ENCODE measurements at regions not wholly inside any gene's neighbourhood (a gene's known extent, or its start where the extent isn't known, plus 50 kb on each side); places are given as distances from the start of the nearest gene placed in this dataset.
"Not testable (repeated sequence)": the region's sequence is repeated elsewhere in the genome, so short reads cannot be mapped to it uniquely, and the experiment has no call there.

DNA sequence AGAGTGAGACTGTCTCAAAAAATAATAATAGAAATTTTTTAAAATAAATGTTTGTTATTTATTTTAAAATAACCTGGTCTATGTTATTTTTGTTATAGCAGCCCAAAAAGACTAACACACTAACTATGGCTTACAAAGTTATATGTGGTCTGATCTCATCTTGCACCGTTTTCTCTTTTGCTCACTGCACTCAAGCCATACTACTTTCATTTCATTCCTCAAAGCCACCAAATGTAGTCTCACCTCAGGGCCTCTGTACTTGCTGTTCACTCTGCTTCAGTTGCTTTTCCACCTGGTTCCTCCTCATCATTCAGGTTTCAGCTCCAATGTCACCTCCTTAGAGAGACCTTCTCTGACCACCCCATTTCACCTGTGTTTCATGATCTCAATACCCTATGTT, 55.2 kb upstream of the MDM1 start:
- DNase-seq (ENCODE audit: low read depth), result no peak

DNA sequence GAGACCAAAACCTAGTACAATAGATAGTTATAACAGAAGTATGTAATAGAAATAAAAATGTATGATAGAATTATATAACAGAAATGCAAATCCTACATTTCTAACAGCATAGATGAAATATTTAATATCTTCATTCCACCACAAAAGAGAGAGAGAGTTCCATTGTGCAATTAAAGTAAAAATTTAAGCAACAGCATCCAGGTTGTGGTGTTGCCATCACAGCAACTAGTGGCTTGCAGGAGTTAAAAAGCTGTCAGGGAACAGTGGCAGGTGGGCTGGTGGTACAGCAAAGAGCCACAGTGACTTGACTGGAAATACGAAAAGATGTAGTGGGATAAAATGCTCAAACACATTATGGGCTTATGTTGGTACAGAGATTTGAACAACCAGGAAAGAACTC, 57.1 kb upstream of the MDM1 start:
- no peak for DNase-seq (ENCODE audit: low read depth)

DNA sequence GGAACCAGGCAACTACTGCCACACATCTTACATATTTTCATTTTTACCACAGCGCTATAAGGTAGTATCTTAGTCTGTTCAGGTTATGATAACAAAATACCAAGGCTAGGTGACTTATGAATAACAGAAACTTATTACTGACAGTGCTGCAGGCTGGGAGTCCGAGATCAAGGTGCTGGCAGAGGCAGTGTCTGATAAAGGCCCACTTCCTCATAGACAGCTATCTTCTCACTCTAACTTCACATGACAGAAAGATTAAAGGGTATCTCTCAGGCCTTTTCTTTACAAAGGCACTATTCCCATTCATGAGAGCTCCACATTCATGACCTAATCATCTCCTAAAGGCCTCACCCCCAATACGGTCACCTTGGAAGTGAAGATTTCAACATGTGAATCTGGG, 59.8 kb upstream of the MDM1 start:
- DNase-seq (ENCODE audit: low read depth), result no peak

DNA sequence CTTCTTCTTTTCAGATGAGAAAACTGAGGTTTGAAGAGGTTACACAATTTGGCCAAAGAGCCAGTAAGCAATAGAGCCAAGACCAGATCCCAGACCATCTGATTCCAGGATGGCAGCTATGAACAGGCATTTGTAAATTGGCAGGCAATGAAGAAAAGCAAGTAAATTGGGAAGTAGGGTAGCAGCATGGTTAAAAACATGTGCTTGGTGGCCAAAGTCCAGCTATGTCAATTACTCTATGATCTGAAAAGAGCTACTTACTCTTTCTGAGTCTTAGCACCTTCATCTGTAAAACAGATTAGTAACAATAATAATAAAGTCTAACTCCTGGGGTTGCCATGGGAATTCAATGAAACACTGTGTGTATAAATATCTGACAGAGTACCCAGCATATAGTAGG, 60.2 kb upstream of the MDM1 start:
- no peak for DNase-seq (ENCODE audit: low read depth)

DNA sequence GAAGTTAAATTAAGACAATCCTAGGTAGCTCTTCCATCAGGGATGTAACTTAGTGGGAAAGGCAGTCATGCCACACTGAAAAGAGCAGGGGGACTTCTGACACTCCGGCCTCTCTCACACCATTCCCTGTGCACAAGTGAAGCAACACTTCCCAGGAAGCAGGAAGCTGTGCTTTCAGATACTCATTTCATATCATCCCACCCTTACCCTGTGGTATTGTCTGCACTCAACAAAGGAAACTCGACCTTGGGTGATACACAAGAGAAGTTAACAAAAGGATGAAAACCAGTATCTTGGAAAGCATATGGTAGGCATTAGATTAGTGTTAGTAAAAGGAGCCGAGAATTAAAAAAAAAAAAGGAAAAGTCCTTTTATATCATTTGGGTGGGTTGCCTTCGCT, 61.3 kb upstream of the MDM1 start:
- DNase-seq (ENCODE audit: low read depth), result no peak

DNA sequence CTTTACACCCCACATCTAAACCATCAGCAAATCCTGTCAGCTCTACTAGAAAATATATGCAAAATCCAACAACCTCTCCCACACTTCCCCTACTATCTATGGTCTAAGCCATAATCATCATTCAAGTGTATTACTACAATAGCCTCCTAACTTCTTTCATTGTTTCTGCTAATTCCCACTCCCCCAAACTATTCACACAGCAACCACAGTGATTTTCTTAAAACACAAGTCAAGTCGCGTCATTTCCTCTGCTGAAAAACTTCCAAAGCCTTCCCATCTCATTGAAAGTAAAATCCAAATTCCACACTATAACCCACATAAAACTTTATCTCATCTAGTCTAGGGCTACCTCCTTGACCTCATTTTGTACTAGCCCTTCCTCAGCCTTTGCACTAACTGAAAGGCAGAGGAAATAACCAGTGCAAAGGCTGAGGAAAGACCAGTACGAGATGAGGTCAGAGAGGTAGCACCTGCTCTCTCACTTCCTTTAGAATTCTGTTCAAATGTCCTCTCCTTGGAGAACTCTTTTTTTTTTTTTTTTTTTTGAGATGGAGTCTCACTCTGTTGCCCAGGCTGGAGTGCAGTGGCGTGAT, 65.5 kb upstream of the MDM1 start:
- no peak for DNase-seq (ENCODE audit: low read depth)

DNA sequence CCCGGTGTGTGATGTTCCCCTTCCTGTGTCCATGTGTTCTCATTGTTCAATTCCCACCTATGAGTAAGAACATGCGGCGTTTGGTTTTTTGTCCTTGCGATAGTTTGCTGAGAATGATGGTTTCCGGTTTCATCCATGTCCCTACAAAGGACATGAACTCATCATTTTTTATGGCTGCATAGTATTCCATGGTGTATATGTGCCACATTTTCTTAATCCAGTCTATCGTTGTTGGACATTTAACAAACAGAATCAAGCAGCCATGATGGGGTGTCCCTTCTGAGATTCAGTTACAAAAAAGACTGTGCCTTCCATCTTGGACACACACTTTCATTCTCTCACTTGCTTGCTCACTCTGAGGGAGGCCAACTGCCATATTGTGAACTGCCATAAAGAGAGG, 66.5 kb upstream of the MDM1 start:
- DNase-seq (ENCODE audit: low read depth), result not testable (repeated sequence)

DNA sequence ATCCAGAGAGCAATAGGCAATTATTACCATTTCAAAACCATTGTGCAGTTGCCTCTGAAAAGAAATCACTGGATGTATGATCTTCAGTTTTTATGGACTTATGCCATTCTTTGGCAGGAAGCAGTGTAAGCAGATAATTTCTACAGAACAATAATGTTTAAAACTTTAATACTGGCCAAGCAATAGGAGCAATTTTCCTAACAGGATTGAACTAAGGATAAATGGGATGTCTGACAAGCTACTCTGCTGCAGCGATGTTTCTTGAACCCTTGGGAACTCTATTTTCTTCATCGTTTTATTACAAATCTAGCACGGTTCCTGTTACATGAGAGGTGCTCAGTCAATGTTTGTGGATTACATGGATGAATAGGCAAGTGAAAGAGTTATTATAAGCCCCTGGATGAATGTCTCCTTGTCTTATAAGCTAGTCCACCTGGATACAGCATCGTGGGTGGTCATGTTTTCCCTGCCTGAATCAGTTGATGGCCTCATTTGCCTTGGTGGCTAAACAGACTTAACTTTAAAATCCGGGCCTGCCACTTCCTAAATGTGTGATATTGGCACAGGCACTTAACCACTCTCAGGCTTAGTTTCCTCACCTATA, 68.2 kb upstream of the MDM1 start:
- no peak for DNase-seq (ENCODE audit: low read depth)

DNA sequence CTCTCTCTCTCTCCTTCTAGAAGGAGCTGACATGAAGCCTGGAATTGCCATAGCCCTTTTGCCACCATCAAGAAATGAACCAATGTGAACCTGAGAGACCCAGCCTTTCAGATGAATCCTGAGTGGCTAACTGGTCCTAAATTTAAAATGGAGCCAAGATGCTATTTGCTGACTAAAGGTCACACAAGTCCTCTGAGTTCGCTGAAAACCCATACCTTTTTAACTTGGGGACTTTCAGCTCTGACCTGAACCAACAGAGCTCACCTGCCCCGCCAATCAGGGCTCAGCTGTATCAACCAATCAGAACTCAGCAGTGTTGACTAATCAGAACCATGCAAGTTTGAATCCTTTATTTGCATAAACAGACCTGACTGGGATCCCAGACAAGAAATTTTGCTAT, 70.3 kb upstream of the MDM1 start:
- DNase-seq (ENCODE audit: low read depth), result no peak

DNA sequence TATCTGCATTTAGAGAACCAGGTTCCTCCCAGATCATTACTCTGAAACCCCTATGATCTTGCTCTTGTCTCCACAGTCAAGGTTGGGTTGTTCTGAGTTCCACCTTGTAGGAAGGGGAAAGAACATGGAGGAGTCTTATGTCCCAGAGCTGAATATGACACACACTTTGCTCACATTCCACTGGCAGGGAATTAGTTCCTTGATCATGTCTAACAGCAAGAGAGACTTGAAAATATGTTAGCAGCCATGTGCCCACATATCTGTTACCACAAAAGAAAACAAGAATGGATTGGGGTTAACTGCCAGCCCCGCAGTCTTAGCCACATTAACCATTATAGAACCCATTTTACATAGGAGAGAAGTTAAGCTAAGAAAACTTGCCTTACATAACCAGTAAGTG, 71.1 kb upstream of the MDM1 start:
- DNase-seq (ENCODE audit: low read depth), result no peak

DNA sequence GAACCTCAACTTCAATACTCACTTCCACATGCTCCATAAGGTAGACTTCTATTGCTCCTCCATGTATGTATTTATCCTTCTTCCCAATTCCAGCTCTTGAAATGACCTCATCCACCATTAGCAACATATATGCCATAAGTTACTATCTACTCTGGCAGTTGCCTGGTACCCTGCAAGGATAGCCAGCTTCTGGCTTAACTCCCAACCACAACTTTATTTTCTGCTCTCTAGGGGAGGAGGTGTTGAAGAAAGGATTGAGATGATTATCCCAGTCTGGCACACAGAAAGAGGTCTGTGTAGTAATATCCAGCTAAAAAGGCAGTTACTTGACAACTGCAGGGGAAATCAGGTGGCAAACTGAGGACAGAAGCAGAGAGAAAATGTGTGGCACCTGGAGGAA, 71.5 kb upstream of the MDM1 start:
- no peak for DNase-seq (ENCODE audit: low read depth)

DNA sequence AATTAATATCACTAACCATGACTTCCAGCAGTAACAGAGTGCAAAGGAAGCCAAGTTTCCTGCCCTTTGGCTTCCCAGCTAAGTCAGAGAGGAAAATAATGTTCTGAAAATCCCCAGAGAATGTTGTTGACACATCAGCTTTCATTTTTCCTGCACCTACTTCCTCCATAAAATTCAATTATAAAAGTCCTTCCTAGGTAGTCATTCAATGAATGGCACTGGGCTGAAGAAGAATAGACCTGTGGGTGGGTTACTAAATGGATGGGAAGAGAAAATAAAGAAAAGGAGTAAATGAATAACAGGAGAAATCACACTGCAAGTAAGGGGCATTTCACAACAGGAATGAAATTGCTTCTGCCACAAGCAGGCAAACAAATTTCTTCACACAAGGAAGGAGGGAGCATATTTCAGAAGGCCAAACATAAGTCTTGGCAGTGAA, 73.2 kb upstream of the MDM1 start:
- DNase-seq (ENCODE audit: low read depth), result no peak

DNA sequence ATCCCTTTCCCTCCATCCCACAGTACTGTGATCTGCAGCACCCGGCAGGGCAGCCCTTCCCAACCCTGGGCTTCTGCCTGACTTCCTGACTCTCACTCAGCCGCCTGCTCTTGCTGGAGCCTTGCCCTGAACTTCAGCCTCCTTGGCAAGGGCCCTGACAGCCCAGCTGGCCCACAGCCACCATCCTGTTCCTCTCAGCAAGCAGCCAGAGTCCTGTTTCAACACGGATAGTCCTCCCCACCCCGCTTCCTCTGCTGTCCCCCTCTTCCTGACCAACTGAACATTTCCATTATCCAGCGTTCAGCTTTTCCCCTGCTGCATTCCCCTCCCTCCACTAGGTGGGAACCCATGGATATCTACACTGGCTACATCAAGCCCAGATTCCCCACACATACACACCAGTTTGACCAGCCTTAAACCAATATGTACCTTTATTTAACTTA, 74.0 kb upstream of the MDM1 start:
- peak; percentile 88 for DNase-seq (ENCODE audit: low read depth)

DNA sequence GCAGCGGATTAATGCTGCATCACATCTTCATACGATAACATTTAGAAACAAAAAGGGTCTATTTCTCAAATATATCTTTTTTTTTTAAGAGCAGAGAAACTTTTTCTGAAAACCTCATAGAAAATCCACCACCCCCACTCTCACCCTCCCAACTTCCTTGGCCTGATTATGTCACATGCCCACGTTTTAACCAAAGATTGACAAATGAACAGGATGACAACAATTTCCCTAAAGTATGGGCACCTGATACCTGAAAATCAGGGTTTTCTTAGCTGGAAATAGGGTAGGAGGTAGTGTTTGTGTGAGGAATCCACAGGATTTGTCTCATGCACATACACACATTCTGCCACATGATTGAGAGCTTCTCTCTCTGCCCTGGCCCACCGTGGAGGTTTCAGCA, 74.7 kb upstream of the MDM1 start:
- DNase-seq (ENCODE audit: low read depth), result no peak

DNA sequence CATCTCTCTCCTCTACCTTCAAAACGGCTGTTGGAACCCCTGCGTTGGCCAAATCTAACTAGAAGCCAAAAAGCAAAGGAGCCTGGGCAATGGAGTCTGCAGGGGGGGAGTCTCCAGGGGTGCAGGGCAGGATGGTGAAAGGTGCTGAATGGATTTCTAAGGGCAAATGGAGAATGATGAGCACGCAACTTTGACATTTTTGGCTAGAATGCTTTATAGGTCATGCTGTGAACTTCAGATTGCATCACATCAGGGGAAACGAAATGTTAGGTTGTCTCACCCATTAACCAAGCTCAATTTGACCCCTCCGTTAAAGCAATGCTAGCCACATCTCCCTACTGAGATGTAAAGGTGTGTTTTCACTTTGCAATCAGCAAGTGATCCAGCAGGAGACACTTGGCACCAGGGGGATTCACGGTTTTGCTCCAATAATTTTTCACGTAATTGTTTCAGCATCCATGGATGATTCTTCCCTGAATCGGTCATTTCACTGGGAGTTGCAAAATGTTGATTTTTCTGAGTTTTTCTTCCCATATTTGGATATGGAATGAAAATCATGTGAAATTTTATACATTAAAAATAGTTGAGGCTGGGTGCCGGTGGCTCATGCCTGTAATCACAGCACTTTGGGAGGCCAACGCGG, 78.0 kb upstream of the MDM1 start:
- no peak for DNase-seq (ENCODE audit: low read depth)

DNA sequence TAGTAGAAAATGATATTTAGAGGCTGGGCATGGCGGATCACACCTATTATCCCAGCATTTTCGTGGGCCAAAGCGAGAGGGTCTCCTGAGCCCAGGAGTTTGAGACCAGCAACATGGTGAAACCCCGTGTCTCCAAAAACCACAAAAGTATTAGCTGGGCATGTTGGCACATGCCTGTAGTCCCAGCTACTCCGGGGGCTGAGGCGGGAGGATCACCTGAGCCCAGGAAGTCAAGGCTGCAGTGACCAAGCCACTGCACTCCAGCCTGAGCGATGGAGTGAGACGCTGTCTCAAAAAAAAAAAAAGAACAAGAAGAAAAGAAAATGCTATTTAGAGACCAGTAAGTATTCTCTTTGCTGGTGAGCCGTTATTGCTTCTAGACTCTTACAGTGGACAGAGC, 79.2 kb upstream of the MDM1 start:
- DNase-seq (ENCODE audit: low read depth), result no peak

DNA sequence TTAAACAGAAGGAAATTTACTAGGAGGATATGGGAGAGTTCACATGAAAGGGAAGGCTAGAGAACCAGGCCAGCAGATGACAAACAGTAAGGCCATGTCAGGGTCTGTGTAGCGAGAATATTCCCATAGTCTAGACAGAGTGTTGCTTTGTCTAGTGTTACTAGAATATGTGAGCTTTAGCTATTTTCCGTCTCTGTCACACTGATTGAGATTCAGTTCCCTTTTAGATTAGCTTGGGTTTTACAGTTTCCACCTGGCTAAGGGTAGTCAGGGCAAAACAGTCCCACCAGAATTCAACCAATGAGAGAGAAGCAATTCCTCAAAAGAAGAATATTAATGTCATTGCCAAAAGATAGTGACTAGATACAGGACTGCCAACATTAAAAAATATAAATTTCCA, 82.8 kb upstream of the MDM1 start:
- DNase-seq (ENCODE audit: low read depth), result no peak

DNA sequence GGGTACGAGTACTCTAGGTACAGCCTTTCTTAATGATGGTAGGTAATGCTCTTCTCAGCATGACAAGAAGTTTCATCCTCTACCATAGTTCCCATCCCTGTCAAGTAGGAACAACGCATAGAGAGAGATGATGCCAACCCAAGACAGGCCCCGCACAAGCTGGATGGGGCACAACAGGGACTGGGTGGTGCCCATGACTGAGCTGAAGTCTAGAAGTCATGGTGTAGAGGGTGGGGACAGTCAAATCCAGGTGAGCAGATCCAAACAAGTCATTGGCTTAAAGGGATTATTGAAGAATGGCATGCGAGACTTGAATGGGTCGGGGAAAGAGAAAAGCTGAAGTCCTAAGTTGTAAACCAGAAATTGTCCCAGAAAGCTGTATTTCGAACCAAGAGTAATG, 84.2 kb upstream of the MDM1 start:
- DNase-seq (ENCODE audit: low read depth), result no peak

DNA sequence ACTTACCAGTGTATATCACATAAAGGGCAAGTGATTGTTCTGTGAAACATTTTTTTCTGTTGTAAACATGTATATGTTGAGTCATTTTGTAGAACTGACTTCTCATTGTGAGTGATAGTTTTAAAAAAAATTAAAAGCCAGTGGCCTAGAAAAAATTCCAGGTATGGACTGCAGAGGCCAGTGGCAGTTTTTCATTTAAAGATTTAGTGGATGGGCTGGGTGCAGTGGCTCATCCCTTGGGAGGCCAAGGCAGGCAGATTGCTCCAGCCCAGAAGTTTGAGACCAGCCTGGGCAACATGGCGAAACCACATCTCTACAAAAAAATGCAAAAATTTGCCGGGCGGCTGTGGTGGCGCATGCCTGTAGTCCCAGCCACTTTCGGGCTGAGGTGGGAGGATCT, 84.7 kb upstream of the MDM1 start:
- DNase-seq (ENCODE audit: low read depth), result no peak

DNA sequence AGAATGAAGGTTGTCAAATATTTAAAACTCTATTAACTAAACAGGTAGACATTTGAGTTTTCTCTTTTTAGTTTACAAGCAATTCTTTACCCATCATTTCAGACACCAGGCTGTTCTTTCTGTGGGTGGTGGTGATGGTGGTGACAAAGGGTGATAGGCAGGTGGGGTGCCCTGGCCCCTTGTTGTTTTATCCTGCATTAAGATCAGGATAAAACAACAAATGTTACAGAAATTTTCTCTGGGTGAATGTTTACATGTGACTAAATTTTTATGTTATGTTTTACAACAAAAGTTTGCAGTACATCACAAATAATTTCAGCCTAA, 85.9 kb upstream of the MDM1 start:
- DNase-seq (ENCODE audit: low read depth), result no peak

DNA sequence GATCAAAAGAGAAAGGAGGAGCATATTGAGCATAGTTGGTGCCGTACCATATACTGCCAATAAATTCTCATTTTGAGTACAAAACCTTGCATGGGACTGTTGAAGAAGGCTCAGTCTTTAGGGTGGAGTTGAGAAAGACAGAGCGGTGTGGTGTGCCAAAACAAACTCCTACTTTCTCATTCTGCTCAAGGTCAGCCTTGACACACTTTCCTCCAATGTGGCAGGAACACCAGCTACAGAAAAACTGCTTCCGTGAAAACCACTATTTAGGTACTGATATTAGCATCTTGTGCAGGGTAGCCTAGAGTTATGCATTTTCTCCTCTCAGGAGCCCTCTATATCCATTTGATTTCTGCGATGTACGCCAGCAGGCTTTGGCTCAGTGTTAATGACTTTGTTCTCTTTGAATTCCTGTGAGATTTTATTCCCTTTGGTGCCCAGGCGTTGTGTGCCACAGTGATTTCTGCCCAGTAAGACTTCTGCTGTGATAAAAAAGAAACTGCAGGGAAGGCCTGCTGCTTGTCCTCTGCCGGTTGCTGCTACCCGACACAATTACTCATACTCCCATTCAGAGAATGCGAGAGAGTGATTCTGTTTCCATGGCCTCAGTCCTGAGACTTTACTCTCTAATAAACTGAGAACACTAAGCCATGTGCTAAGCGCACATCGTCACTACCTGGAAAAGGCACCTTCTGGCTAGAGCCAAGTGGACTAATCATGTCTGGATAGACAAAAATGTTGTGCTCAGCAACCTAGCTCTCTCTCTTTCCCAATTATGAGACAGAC, 88.3 kb upstream of the MDM1 start:
- no peak for DNase-seq (ENCODE audit: low read depth)

DNA sequence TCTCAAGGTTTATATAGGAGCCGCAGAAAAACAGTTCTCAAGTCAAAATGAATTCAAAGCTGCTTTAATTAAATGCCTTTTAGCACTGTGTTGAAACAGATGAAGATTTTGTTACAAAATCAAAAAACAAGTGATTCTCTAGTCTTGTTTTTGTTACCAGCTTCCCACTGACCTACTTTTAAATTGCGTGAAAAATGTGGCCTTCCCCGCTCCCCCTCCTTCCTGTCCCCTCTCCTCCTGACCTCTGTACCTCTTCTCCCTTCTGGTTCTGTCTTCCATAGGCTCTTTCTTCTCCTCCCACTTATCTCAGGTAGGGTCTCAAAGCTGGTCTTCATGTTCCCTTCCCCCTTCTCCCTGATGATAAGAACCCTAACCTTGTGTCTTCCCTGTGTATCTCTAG, 90.0 kb upstream of the MDM1 start:
- no peak for DNase-seq (ENCODE audit: low read depth)

DNA sequence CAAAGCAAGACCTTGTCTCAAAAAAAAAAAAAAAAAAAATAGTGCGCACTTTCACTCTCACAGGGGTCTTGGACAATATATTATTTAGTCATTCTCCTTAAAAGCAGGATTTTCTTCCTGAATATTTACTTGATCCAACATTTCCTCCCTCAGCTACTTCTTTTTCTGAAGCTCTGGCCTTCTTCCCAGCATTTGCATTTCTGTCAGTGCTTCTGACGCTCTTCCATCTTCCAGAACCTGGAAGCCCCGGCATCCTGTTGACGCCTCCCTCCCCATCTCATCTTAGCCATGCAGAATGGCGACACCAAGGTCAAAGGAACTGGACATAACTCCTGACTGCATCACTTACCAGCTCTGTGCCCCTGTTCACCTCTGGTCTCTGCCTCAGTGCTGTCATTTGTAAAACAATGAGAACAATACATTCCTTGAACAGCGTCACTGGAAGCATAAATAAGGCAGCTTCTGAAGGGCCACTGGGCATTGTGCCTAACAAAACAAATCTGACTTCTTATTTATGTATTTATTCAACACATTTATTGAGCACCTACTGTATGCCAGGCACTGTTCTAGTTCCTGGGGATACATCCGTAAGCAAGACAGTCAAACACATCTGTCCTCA, 90.9 kb upstream of the MDM1 start:
- DNase-seq (ENCODE audit: low read depth), result no peak

All from GM04504 (cell line).